NT2/D1 (cell line): ENCODE measurements at regions not wholly inside any gene's neighbourhood (a gene's known extent, or its start where the extent isn't known, plus 50 kb on each side); places are given as distances from the start of the nearest gene placed in this dataset.

Experiments used
- YY1 ChIP-seq: IDR thresholded peaks from 2 replicates; pipeline ENCODE4 v1.6.1; 2011; ENCODE audit not compliant: insufficient read length, insufficient read depth
- ZNF274 ChIP-seq: IDR thresholded peaks from 2 replicates; pipeline ENCODE4 v1.6.1; 2011; ENCODE audit warnings: mild to moderate bottlenecking, low read depth, low read length

- TF ChIP-seq YY1, result no peak
- TF ChIP-seq ZNF274, result no peak
These were observed 320.8 kb upstream of the MEIS1 start for GRCh38 chr2:66113988-66114625.
